OCI-LY3 (cell line): ENCODE measurements at regions not wholly inside any gene's neighbourhood (a gene's known extent, or its start where the extent isn't known, plus 50 kb on each side); places are given as distances from the start of the nearest gene placed in this dataset.
"Not testable (repeated sequence)": the region's sequence is repeated elsewhere in the genome, so short reads cannot be mapped to it uniquely, and the experiment has no call there.

Source experiments
- H2AFZ ChIP-seq: fragments of 200-600, 300-600 bp; shearing (Covaris generic); 2 replicates; pipeline ENCODE4 v1.6.0; 2014; ENCODE audit warnings: antibody characterized with exemption, low read depth, low read length
- H3K27ac ChIP-seq: fragments of 200-600, 300-600 bp; sonication (generic); 2 replicates; pipeline ENCODE4 v1.5.1; 2014; ENCODE audit warnings: mild to moderate bottlenecking, low read length, moderate library complexity, mixed read lengths
- H3K27me3 ChIP-seq: fragments of 200-600, 300-600 bp; sonication (generic); 2 replicates; pipeline ENCODE4 v1.6.1; 2014; ENCODE audit warnings: low read depth, low read length, mixed read lengths
- H3K36me3 ChIP-seq: fragments of 200-600, 300-600 bp; sonication (generic); replicated peaks from 2 replicates; pipeline ENCODE3; 2014; ENCODE audit warnings: low read depth, low read length, mixed read lengths
- H3K4me1 ChIP-seq: fragments of 300-600, 200-600 bp; sonication (generic); 2 replicates; pipeline ENCODE4 v1.6.1; 2014; ENCODE audit warnings: low read length, mixed read lengths
- H3K4me2 ChIP-seq: fragments of 200-600, 300-600 bp; sonication (generic); 2 replicates; pipeline ENCODE4 v1.6.1; 2014; ENCODE audit warnings: low read length, mixed read lengths
- H3K4me3 ChIP-seq: fragments of 300-600, 200-600 bp; sonication (generic); 2 replicates; pipeline ENCODE4 v1.5.1; 2014; ENCODE audit warnings: antibody characterized with exemption, mild to moderate bottlenecking, low read length, moderate library complexity
- H3K79me2 ChIP-seq: fragments of 300-600, 200-600 bp; shearing (Covaris generic); 2 replicates; pipeline ENCODE4 v1.6.1; 2014; ENCODE audit warnings: mild to moderate bottlenecking, low read length, mixed read lengths
- H3K9ac ChIP-seq: fragments of 300-600, 200-600 bp; shearing (Covaris generic); 2 replicates; pipeline ENCODE4 v1.6.0; 2014; ENCODE audit warnings: mild to moderate bottlenecking, low read length, moderate library complexity
- H3K9me3 ChIP-seq: fragments of 200-600, 300-600 bp; shearing (Covaris generic); 2 replicates; pipeline ENCODE4 v1.6.1; 2014; ENCODE audit warnings: low read length, mixed read lengths; ENCODE audit not compliant: insufficient read depth
- H4K20me1 ChIP-seq: fragments of 200-600, 300-600 bp; sonication (generic); 2 replicates; pipeline ENCODE4 v1.6.1; 2016; ENCODE audit warnings: low read length, mixed read lengths; ENCODE audit not compliant: insufficient read depth
- CTCF ChIP-seq: fragments of 200-600, 300-600 bp; sonication (generic); IDR thresholded peaks from 2 replicates; pipeline ENCODE4 v1.5.1; 2014; ENCODE audit warnings: antibody characterized with exemption, low read length, low read depth
- EZH2phosphoT487 ChIP-seq: fragments of 200-600 bp; shearing (Covaris generic); IDR thresholded peaks from 2 replicates; pipeline ENCODE4 v1.6.1; 2018; ENCODE audit warnings: antibody characterized with exemption, mixed run types, low read depth

- H3K27me3 ChIP-seq: no peaks in the 10 kb centered on the region
- no peaks in the 10 kb centered on the region for H3K4me1 ChIP-seq
- H3K9ac ChIP-seq: no peak overlapping the region
- no peaks in the 10 kb centered on the region for H3K9me3 ChIP-seq
- no peak overlapping the region for H3K4me2 ChIP-seq
- TF ChIP-seq EZH2phosphoT487 (no peak), CTCF (no peak)
- no peaks in the 10 kb centered on the region for H3K79me2 ChIP-seq
- H3K27ac ChIP-seq: no peak overlapping the region
- no peaks in the 10 kb centered on the region for H4K20me1 ChIP-seq
- no peak overlapping the region for H3K4me3 ChIP-seq
- no peak overlapping the region for H2AFZ ChIP-seq
- H3K36me3 ChIP-seq: no peaks in the 10 kb centered on the region
These were observed 389.7 kb upstream of the FAR2 start for GRCh38 chr12:28759333-28759732.

- H3K36me3 ChIP-seq, H3K79me2 ChIP-seq, H3K27me3 ChIP-seq, H3K9ac ChIP-seq, H3K4me2 ChIP-seq, H4K20me1 ChIP-seq, H3K4me1 ChIP-seq, H3K4me3 ChIP-seq, H3K9me3 ChIP-seq, H2AFZ ChIP-seq, H3K27ac ChIP-seq: not testable (repeated sequence)
These were observed 388.8 kb upstream of the FAR2 start for GRCh38 chr12:28760040-28760903.

- H3K79me2 ChIP-seq, H3K9me3 ChIP-seq, H3K4me1 ChIP-seq, H2AFZ ChIP-seq, H3K4me2 ChIP-seq, H3K27ac ChIP-seq, H3K36me3 ChIP-seq, H3K4me3 ChIP-seq, H3K9ac ChIP-seq, H4K20me1 ChIP-seq, H3K27me3 ChIP-seq: not testable (repeated sequence)
These were observed 387.2 kb upstream of the FAR2 start for GRCh38 chr12:28761897-28762296.

- Histone ChIP-seq H2AFZ (no peak overlapping the region), H3K36me3 (no peaks in the 10 kb centered on the region), H4K20me1 (no peaks in the 10 kb centered on the region), H3K9ac (no peak overlapping the region), H3K27ac (no peak overlapping the region), H3K9me3 (no peaks in the 10 kb centered on the region), H3K27me3 (no peaks in the 10 kb centered on the region), H3K4me3 (no peak overlapping the region), H3K4me1 (no peaks in the 10 kb centered on the region), H3K4me2 (no peak overlapping the region), H3K79me2 (no peaks in the 10 kb centered on the region)
- no peak for TF ChIP-seq CTCF
- TF ChIP-seq EZH2phosphoT487: no peak
These were observed 382.7 kb upstream of the FAR2 start for GRCh38 chr12:28766398-28766797.

- Histone ChIP-seq H3K9ac (no peak overlapping the region), H3K36me3 (no peaks in the 10 kb centered on the region), H3K27ac (no peak overlapping the region), H4K20me1 (no peaks in the 10 kb centered on the region), H3K9me3 (no peaks in the 10 kb centered on the region), H2AFZ (no peak overlapping the region), H3K79me2 (no peaks in the 10 kb centered on the region), H3K27me3 (no peaks in the 10 kb centered on the region), H3K4me3 (no peak overlapping the region), H3K4me2 (no peak overlapping the region), H3K4me1 (no peaks in the 10 kb centered on the region)
- TF ChIP-seq EZH2phosphoT487: no peak
- no peak for TF ChIP-seq CTCF
These were observed 381.2 kb upstream of the FAR2 start for GRCh38 chr12:28767836-28768348.
